IPS-20b (cell line): ENCODE measurements at regions not wholly inside any gene's neighbourhood (a gene's known extent, or its start where the extent isn't known, plus 50 kb on each side); places are given as distances from the start of the nearest gene placed in this dataset.

ENCODE experiments used
- H3K27ac ChIP-seq: one replicate; pipeline ENCODE4 v1.5.1; 2013; ENCODE audit warnings: low read length
- H3K27me3 ChIP-seq: 2 replicates; pipeline ENCODE4 v1.6.1; 2013; ENCODE audit warnings: mild to moderate bottlenecking, low read length, inconsistent platforms; ENCODE audit not compliant: insufficient read depth
- H3K36me3 ChIP-seq: 2 replicates; pipeline ENCODE4 v1.6.1; 2013; ENCODE audit warnings: low read depth, mild to moderate bottlenecking, inconsistent platforms, low read length, moderate library complexity; ENCODE audit not compliant: insufficient read depth
- H3K4me1 ChIP-seq: 2 replicates; pipeline ENCODE4 v1.6.1; 2013; ENCODE audit warnings: mild to moderate bottlenecking, control low read depth, inconsistent platforms, low read length, moderate library complexity; ENCODE audit not compliant: insufficient read depth
- H3K4me3 ChIP-seq: 2 replicates; pipeline ENCODE4 v1.5.1; 2013; ENCODE audit warnings: mild to moderate bottlenecking, low read length, inconsistent platforms
- H3K9ac ChIP-seq: 2 replicates; pipeline ENCODE4 v1.6.1; 2013; ENCODE audit warnings: low read depth, mild to moderate bottlenecking, inconsistent platforms, low read length, moderate library complexity
- H3K9me3 ChIP-seq: 2 replicates; pipeline ENCODE4 v1.6.1; 2013; ENCODE audit warnings: mild to moderate bottlenecking, low read depth, low read length, inconsistent platforms; ENCODE audit not compliant: insufficient read depth

DNA sequence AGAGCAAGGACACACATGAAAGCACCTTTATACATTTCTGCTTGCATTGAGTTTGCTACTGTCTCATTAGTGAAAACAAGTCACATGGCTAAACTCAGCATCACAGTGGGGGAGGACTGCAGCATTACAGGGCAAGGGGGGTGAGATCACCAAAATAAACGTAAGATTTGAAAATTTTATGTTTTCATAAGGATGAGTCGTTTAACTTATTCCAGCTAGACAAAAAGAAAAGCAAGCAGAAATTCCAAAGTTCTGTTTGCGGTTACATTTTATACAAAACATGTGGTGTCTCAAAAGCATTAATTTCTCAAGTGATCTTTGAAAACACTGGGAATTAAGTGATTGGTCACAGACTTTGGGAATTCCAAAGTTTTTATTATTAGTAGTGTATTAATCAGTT lies 261.4 kb upstream of the RXFP2 start:
- H3K4me1 ChIP-seq: no peaks in the 10 kb centered on the region
- H3K27me3 ChIP-seq: no peaks in the 10 kb centered on the region
- H3K27ac ChIP-seq: no peak overlapping the region
- no peak overlapping the region for H3K9ac ChIP-seq
- H3K9me3 ChIP-seq: no peaks in the 10 kb centered on the region
- H3K4me3 ChIP-seq: no peak overlapping the region
- no peaks in the 10 kb centered on the region for H3K36me3 ChIP-seq

- Histone ChIP-seq H3K4me3 (no peak overlapping the region), H3K27ac (no peak overlapping the region), H3K4me1 (no peaks in the 10 kb centered on the region), H3K9me3 (no peaks in the 10 kb centered on the region), H3K27me3 (no peaks in the 10 kb centered on the region), H3K36me3 (no peaks in the 10 kb centered on the region), H3K9ac (no peak overlapping the region)
Observed at GRCh38 chr13:31485183-31485582, 254.1 kb upstream of the RXFP2 start.

- Histone ChIP-seq H3K9me3 (no peaks in the 10 kb centered on the region), H3K4me3 (no peak overlapping the region), H3K27me3 (no peaks in the 10 kb centered on the region), H3K4me1 (no peaks in the 10 kb centered on the region), H3K9ac (no peak overlapping the region), H3K27ac (no peak overlapping the region), H3K36me3 (no peaks in the 10 kb centered on the region)
Observed at GRCh38 chr13:31485651-31486051, 253.7 kb upstream of the RXFP2 start.

DNA sequence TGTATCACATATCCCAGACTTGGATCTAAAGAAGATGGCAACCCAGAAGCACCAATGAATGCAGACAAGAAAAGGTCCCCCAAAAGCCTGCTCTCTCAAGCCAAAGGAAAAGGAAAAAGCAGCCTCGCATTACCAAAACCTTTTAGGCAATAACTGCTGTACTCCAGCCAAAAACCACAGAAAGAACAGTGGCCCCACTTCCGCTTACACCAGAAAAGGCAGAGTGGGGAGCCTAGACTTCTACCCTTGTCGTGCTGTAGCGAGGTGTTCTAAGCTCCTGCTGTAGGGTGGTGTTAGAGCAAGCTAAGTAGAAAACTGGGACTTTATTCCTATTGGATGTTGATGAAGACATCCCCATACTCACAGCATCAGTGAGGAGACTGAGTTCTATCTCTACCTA lies 244.0 kb upstream of the RXFP2 start:
- Histone ChIP-seq H3K4me3 (no peak overlapping the region), H3K27ac (no peak overlapping the region), H3K4me1 (no peaks in the 10 kb centered on the region), H3K36me3 (no peaks in the 10 kb centered on the region), H3K9ac (no peak overlapping the region), H3K27me3 (no peaks in the 10 kb centered on the region), H3K9me3 (no peaks in the 10 kb centered on the region)

DNA sequence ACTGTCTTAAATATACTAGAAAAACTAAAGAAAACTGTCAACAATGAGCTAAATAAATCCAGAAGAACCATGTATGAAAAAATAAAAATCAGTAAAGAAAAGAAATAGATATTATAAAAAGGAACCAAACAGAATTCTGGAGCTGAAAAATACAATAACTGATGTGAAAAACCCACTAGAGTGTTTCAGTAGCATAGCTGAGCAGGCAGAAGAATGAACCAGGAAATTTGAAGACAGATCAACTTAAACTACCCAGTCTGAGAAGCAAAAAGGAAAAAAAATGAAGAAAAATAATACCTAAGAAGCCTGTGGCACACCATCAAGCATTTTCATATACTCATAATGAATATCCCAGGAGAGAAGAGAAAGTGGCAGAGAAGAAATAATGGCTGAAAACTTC lies 240.1 kb upstream of the RXFP2 start:
- no peak overlapping the region for H3K4me3 ChIP-seq
- no peaks in the 10 kb centered on the region for H3K9me3 ChIP-seq

GRCh38 chr13:31503626-31504025 lies 235.7 kb upstream of the RXFP2 start:
- Histone ChIP-seq H3K4me1 (no peaks in the 10 kb centered on the region), H3K9ac (no peak overlapping the region), H3K36me3 (no peaks in the 10 kb centered on the region), H3K4me3 (no peak overlapping the region), H3K27me3 (no peaks in the 10 kb centered on the region), H3K9me3 (no peaks in the 10 kb centered on the region), H3K27ac (no peak overlapping the region)

More for the DNA sequence above, 240.1 kb upstream of the RXFP2 start:
- no peaks in the 10 kb centered on the region for H3K36me3 ChIP-seq
- H3K27me3 ChIP-seq: no peaks in the 10 kb centered on the region
- H3K9ac ChIP-seq: no peak overlapping the region
- no peaks in the 10 kb centered on the region for H3K4me1 ChIP-seq
- H3K27ac ChIP-seq: no peak overlapping the region

DNA sequence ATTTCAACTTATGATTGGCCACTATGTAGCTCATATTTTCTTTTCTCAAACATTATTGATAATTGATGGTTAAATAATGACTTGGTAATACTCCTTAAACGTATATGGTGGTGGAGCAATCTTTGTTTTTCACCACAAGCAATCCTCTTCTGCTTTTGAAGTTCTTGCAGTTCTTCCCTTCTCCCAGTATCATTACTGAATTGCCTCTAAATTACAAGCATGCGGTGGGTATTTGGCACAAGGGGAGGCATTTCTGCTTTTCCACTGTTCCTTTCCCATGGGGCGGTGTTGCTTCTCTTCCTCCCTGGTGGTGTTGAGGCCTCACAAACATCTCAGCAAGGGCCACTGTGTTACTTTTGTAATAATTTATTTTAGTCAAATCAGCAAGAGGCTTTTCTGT lies 234.4 kb upstream of the RXFP2 start:
- no peaks in the 10 kb centered on the region for H3K4me1 ChIP-seq
- H3K9ac ChIP-seq: no peak overlapping the region
- no peak overlapping the region for H3K4me3 ChIP-seq
- H3K27ac ChIP-seq: no peak overlapping the region
- no peaks in the 10 kb centered on the region for H3K36me3 ChIP-seq
- H3K27me3 ChIP-seq: no peaks in the 10 kb centered on the region
- H3K9me3 ChIP-seq: no peaks in the 10 kb centered on the region

DNA sequence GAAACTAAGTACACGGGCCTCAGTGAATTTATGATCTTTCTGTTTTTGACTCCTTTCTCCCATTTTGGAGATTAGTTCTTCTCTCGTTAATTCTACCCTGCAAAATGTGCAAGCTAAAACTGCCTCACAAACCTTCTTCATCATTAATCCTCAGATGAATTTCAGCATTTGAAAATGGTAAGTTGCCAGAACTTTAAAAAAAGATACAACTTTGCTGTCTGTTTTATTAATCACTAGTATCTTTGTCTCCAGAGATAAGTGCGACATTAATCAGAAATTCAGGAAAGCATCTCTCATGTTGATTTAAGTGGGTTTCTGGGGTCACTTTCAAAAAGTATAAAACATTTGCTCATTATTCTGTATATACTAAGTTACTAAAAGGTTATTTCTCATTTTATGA lies 227.0 kb upstream of the RXFP2 start:
- Histone ChIP-seq H3K4me3 (no peak overlapping the region), H3K27ac (no peak overlapping the region), H3K9me3 (no peaks in the 10 kb centered on the region), H3K4me1 (no peaks in the 10 kb centered on the region; the same call in 1 of the 2 replicates), H3K9ac (no peak overlapping the region), H3K36me3 (no peaks in the 10 kb centered on the region), H3K27me3 (no peaks in the 10 kb centered on the region)

DNA sequence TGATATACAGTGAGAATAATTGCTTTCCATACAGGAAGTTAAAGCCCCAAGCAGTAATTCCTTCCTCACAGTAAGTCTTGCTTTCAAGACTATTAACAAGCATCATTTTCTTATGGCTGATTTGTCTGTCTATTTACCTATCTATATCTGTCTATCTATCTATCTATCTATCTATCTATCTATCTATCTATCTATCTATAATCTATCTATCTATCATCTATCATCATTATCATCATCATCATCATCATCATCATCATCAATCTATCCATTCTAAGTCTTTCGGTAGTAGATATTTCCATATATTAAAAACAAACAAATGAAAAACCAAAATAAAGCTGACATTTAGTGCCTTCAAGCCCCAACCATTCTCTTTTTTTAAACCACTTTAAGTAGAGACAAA lies 224.4 kb upstream of the RXFP2 start:
- Histone ChIP-seq H3K27me3 (no peaks in the 10 kb centered on the region), H3K27ac (no peak overlapping the region), H3K9me3 (no peaks in the 10 kb centered on the region), H3K36me3 (no peaks in the 10 kb centered on the region), H3K4me1 (no peaks in the 10 kb centered on the region; the same call in 1 of the 2 replicates), H3K4me3 (no peak overlapping the region), H3K9ac (no peak overlapping the region)

GRCh38 chr13:31515427-31515826 lies 223.9 kb upstream of the RXFP2 start:
- Histone ChIP-seq H3K4me1 (no peaks in the 10 kb centered on the region; the same call in 1 of the 2 replicates), H3K27ac (no peak overlapping the region), H3K9me3 (no peaks in the 10 kb centered on the region), H3K36me3 (no peaks in the 10 kb centered on the region), H3K4me3 (no peak overlapping the region), H3K9ac (no peak overlapping the region), H3K27me3 (no peaks in the 10 kb centered on the region)

- Histone ChIP-seq H3K27ac (no peak overlapping the region), H3K9ac (no peak overlapping the region), H3K27me3 (no peaks in the 10 kb centered on the region), H3K4me3 (no peak overlapping the region), H3K4me1 (no peaks in the 10 kb centered on the region; the same call in 1 of the 2 replicates), H3K9me3 (no peaks in the 10 kb centered on the region), H3K36me3 (no peaks in the 10 kb centered on the region)
Observed at GRCh38 chr13:31517599-31517998, 221.7 kb upstream of the RXFP2 start.

DNA sequence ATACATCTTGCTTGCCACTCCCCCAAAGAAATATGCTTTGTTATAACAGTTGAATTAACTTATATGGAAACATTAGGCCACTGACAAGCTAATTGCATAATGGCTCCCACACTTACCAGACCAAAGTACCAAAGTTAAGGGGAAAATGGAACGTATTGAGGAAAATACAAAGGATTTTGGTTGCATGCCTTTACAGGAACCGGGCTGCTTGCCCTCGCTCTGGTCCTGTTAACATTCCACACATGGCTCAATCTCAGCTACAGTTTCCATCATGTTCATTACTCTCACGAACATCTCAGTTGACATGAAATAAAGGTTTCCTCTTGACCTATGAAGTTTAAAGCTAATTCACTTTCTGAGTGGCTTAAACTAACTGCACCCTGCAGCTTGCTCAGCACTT lies 220.7 kb upstream of the RXFP2 start:
- Histone ChIP-seq H3K4me3 (no peak overlapping the region), H3K4me1 (no peaks in the 10 kb centered on the region; the same call in 1 of the 2 replicates), H3K9ac (no peak overlapping the region), H3K36me3 (no peaks in the 10 kb centered on the region), H3K27me3 (no peaks in the 10 kb centered on the region), H3K9me3 (no peaks in the 10 kb centered on the region), H3K27ac (no peak overlapping the region)

- Histone ChIP-seq H3K4me3 (no peak overlapping the region), H3K4me1 (no peaks in the 10 kb centered on the region), H3K9me3 (no peaks in the 10 kb centered on the region), H3K9ac (no peak overlapping the region), H3K36me3 (no peaks in the 10 kb centered on the region), H3K27ac (no peak overlapping the region), H3K27me3 (no peaks in the 10 kb centered on the region)
Observed at GRCh38 chr13:31521435-31521834, 217.9 kb upstream of the RXFP2 start.
